MCF 10A (cell line): ENCODE measurements at regions not wholly inside any gene's neighbourhood (a gene's known extent, or its start where the extent isn't known, plus 50 kb on each side); places are given as distances from the start of the nearest gene placed in this dataset.

Experiments
- BruUV-seq: library from RNA; stranded (reverse); fragments of 400-500 nt; replicated peaks from 2 replicates; lab custom pipeline; 2021; lab: Mats Ljungman, UMichigan
- CTCF ChIA-PET: fragments of 300-600 bp; sonication (Branson Sonifier 250); formaldehyde crosslinking; extraction: SDS; loops from one replicate; lab custom pipeline; 2021; ENCODE audit warnings: antibody characterized with exemption, inconsistent platforms; lab: Yijun Ruan, JAX
- POLR2A ChIA-PET: fragments of 300-600, 350-650 bp; sonication (Branson Sonifier 250); formaldehyde crosslinking; extraction: SDS; loops from one replicate; lab custom pipeline; 2020; ENCODE audit warnings: antibody characterized with exemption, inconsistent platforms; lab: Yijun Ruan, JAX
- DNase-seq: peaks from one replicate; pipeline ENCODE4 v3.0.0-alpha.2; 2018; ENCODE audit not compliant: unreplicated experiment
- H3K27ac Mint-ChIP-seq: one replicate; pipeline ENCODE4 v1.8.0; 2022; ENCODE audit warnings: mild to moderate bottlenecking, low read depth, mixed read lengths; ENCODE audit not compliant: unreplicated experiment
- H3K27me3 Mint-ChIP-seq: one replicate; pipeline ENCODE4 v1.8.0; 2022; ENCODE audit warnings: mixed read lengths; ENCODE audit not compliant: insufficient read depth, unreplicated experiment
- H3K36me3 Mint-ChIP-seq: one replicate; pipeline ENCODE4 v1.8.0; 2022; ENCODE audit warnings: mild to moderate bottlenecking, moderate library complexity, mixed read lengths; ENCODE audit not compliant: insufficient read depth, unreplicated experiment
- H3K4me1 Mint-ChIP-seq: one replicate; pipeline ENCODE4 v1.8.0; 2022; ENCODE audit warnings: mixed read lengths; ENCODE audit not compliant: insufficient read depth, unreplicated experiment
- H3K4me3 Mint-ChIP-seq: one replicate; pipeline ENCODE4 v1.8.0; 2022; ENCODE audit warnings: mild to moderate bottlenecking, moderate library complexity, mixed read lengths; ENCODE audit not compliant: unreplicated experiment
- H3K9me3 Mint-ChIP-seq: one replicate; pipeline ENCODE4 v1.8.0; 2022; ENCODE audit warnings: mixed read lengths; ENCODE audit not compliant: unreplicated experiment
- intact Hi-C: fragments of 100-400 bp; cut with micrococcal nuclease; formaldehyde crosslinking; loops from 2 replicates; pipeline ENCODE4 v1.14.1; 2022
- TF ChIP-seq, protein P1 (sequence below): fragments of 200-600 bp; IDR thresholded peaks from one replicate; pipeline ENCODE4 v1.8.0; 2022; ENCODE audit warnings: antibody characterized with exemption, mild to moderate bottlenecking; ENCODE audit not compliant: unreplicated experiment

DNA sequence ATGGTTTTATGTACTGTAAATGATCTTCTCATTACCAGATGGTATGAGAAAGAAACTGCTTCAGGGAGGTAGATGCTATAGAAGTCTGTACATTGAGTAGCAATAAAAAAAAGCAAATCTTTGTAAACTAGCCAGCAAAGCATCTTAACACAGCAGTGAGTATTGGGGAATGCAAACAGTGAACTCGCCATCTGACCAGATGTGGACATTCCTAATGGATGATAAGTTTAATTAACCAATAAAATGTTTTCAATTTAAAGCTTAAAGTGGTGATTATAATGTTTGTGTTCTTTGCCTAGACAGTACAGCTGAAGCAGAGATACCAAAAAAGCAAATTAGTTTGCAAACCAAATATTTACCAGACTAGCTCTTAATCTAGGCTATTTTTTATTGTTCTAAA lies 1144.2 kb downstream of the FAT4 start:
- H3K4me3 Mint-ChIP-seq = no peak overlapping the region
- no peaks in the 10 kb centered on the region for H3K9me3 Mint-ChIP-seq
- BruUV-seq = no TSS peak
- intact Hi-C loops = no loop called here
- ChIA-PET CTCF (interaction anchor here (0.5 kb wide), 1 partner anchor 146 kb away, joined by 4 read pairs; no protein-coding TSS in a partner anchor), POLR2A (no interaction called here)
- no peak overlapping the region for H3K27ac Mint-ChIP-seq
- H3K27me3 Mint-ChIP-seq = no peaks in the 10 kb centered on the region
- TF ChIP-seq, protein P1, sequence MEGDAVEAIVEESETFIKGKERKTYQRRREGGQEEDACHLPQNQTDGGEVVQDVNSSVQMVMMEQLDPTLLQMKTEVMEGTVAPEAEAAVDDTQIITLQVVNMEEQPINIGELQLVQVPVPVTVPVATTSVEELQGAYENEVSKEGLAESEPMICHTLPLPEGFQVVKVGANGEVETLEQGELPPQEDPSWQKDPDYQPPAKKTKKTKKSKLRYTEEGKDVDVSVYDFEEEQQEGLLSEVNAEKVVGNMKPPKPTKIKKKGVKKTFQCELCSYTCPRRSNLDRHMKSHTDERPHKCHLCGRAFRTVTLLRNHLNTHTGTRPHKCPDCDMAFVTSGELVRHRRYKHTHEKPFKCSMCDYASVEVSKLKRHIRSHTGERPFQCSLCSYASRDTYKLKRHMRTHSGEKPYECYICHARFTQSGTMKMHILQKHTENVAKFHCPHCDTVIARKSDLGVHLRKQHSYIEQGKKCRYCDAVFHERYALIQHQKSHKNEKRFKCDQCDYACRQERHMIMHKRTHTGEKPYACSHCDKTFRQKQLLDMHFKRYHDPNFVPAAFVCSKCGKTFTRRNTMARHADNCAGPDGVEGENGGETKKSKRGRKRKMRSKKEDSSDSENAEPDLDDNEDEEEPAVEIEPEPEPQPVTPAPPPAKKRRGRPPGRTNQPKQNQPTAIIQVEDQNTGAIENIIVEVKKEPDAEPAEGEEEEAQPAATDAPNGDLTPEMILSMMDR = no peak
- no peaks in the 10 kb centered on the region for H3K4me1 Mint-ChIP-seq
- no peak for DNase-seq
- no peaks in the 10 kb centered on the region for H3K36me3 Mint-ChIP-seq

DNA sequence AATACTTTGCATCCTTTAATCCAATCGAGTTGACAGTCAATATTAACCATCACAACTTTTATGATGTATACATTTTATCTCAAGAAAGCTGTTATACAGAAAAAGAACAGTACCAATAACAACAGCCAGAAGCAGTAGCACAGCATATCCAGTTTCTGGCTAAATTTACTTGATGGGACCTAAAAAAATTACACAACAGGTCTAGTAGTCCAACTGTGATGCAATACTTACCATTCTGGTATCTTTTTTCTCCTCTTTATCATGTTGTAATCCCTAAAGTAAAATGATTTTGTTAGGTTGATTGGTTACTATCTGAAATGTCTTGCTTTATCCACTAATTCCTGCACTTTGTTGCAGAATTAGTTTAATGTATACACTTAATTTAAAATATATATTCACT lies 1150.6 kb downstream of the FAT4 start:
- TF ChIP-seq, protein P1 = no peak
- H3K4me1 Mint-ChIP-seq = no peaks in the 10 kb centered on the region
- DNase-seq = no peak
- H3K36me3 Mint-ChIP-seq = no peaks in the 10 kb centered on the region
- CTCF ChIA-PET = no interaction called here
- H3K9me3 Mint-ChIP-seq = no peaks in the 10 kb centered on the region
- H3K27me3 Mint-ChIP-seq = no peaks in the 10 kb centered on the region
- intact Hi-C loops = no loop called here
- no peak overlapping the region for H3K27ac Mint-ChIP-seq
- BruUV-seq = no TSS peak
- POLR2A ChIA-PET = no interaction called here
- H3K4me3 Mint-ChIP-seq = no peak overlapping the region

DNA sequence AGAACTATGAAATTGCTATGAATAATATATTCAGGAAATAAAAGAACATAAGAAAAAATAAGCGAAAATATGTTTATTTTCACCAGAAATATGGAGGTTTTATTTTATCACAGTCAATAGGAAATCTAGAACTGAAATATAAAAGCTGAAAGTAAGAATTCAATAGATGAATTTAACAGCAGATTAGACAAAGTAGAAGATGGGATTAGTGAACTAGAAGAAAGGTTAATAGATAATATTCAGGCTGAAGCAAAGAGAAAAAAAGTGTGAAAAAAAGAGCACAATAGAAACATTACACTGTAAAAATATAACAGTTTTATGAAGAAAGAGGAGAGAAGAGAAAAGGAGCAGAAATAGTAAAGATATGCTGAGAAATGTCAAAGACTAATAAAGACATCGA lies 1152.1 kb downstream of the FAT4 start:
- ChIA-PET POLR2A (no interaction called here), CTCF (interaction anchor here (0.6 kb wide), 1 partner anchor 137 kb away, joined by 3 read pairs; no protein-coding TSS in a partner anchor)
- Mint-ChIP-seq H3K36me3 (no peaks in the 10 kb centered on the region), H3K4me3 (no peak overlapping the region), H3K9me3 (no peaks in the 10 kb centered on the region), H3K4me1 (no peaks in the 10 kb centered on the region), H3K27ac (no peak overlapping the region), H3K27me3 (no peaks in the 10 kb centered on the region)
- intact Hi-C loops = no loop called here
- TF ChIP-seq, protein P1 = no peak
- no TSS peak for BruUV-seq
- no peak for DNase-seq

DNA sequence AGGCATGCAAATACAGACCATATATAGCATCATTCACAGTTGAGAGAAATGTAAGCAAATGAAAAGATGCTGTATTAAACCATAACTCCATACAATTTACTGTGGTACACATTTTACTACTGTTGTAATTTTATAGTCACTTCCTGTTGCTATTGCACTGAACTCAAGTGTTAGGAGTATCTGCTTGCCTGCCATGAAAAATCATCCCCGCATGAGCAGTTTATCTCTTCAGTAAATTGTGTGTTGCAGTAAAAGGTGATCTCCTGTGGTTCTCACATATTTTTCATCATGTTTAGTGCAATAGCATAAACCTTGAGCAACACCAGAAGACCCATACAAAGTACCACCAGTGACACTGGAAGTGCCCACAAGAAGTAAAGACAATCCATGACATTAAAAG lies 1153.4 kb downstream of the FAT4 start:
- DNase-seq = no peak
- TF ChIP-seq, protein P1 = no peak
- no peaks in the 10 kb centered on the region for H3K36me3 Mint-ChIP-seq
- intact Hi-C loops = no loop called here
- no peaks in the 10 kb centered on the region for H3K27me3 Mint-ChIP-seq
- CTCF ChIA-PET = no interaction called here
- H3K4me3 Mint-ChIP-seq = no peak overlapping the region
- H3K27ac Mint-ChIP-seq = no peak overlapping the region
- H3K4me1 Mint-ChIP-seq = no peaks in the 10 kb centered on the region
- H3K9me3 Mint-ChIP-seq = no peaks in the 10 kb centered on the region
- no TSS peak for BruUV-seq
- POLR2A ChIA-PET = no interaction called here
